B cell (primary cell): ENCODE measurements at regions not wholly inside any gene's neighbourhood (a gene's known extent, or its start where the extent isn't known, plus 50 kb on each side); places are given as distances from the start of the nearest gene placed in this dataset.

ENCODE experiments used
- ATAC-seq: fragments of 200-7000 bp; cut with Tn5 transposase; one replicate; pipeline ENCODE4 v1.10.0; 2021; ENCODE audit warnings: low read depth, mild to moderate bottlenecking, moderate number of reproducible peaks, moderate library complexity
- CTCF ChIA-PET: fragments of 350-600 bp; sonication (Branson Sonifier 250); formaldehyde crosslinking; loops from one replicate; lab custom pipeline; 2021; ENCODE audit warnings: antibody characterized with exemption, inconsistent platforms; lab: Charles Lee
- POLR2A ChIA-PET: fragments of 350-600 bp; sonication (Branson Sonifier 250); formaldehyde crosslinking; loops from one replicate; lab custom pipeline; 2021; ENCODE audit warnings: antibody characterized with exemption; lab: Charles Lee
- DNase-seq: peaks from one replicate; pipeline ENCODE4 v3.0.0; 2013
- H2AFZ ChIP-seq: 2 replicates; pipeline ENCODE4 v1.6.1; 2012; ENCODE audit warnings: mild to moderate bottlenecking, low read depth, low read length; ENCODE audit not compliant: insufficient read depth, poor library complexity, severe bottlenecking
- H3K27ac ChIP-seq, 2 donors: 1 replicate in 1 of 2; 2 replicates in 1 of 2; pipeline ENCODE4 v1.5.1; 2012 to 2013; ENCODE audit warnings: low read length in 2 of 2, mild to moderate bottlenecking in 2 of 2, moderate library complexity in 1 of 2
- H3K27me3 ChIP-seq, 4 experiments: fragments of 200-600 bp in 1 of 4; sonication (generic) in 1 of 4; replicated peaks in 1 of 4; 1 replicate in 2 of 4; 2 replicates in 2 of 4; pipeline versions ENCODE4 v1.6.1 to v1.7.0; 2013 to 2016; ENCODE audit warnings: low read length in 3 of 4, mild to moderate bottlenecking in 2 of 4, mixed read lengths in 1 of 4, moderate library complexity in 1 of 4; ENCODE audit not compliant: insufficient read depth in 4 of 4, control insufficient read depth in 3 of 4; ENCODE audit errors: control extremely low read depth in 1 of 4
- H3K36me3 ChIP-seq, 2 experiments: replicated peaks in 1 of 2; 1 replicate in 1 of 2; 2 replicates in 1 of 2; pipeline versions ENCODE4 v1.6.1 to v1.7.1; 2013; ENCODE audit warnings: low read length in 1 of 2; ENCODE audit not compliant: insufficient read depth in 2 of 2, control insufficient read depth in 1 of 2; ENCODE audit errors: control extremely low read depth in 1 of 2, extremely low read depth in 1 of 2
- H3K4me1 ChIP-seq, 2 donors: fragments of 200-600 bp in 1 of 2; sonication (generic) in 1 of 2; 1 replicate in 1 of 2; 2 replicates in 1 of 2; pipeline versions ENCODE4 v1.5.1 to v1.6.1; 2013 to 2017; ENCODE audit warnings: low read length in 2 of 2; ENCODE audit not compliant: control insufficient read depth in 2 of 2, insufficient read depth in 2 of 2
- H3K4me2 ChIP-seq: replicated peaks from 2 replicates; pipeline ENCODE3; 2012; ENCODE audit warnings: mild to moderate bottlenecking, low read depth, low read length; ENCODE audit not compliant: poor library complexity, severe bottlenecking
- H3K4me3 ChIP-seq, 5 experiments: fragments of 200-600 bp in 1 of 5; sonication (generic) in 1 of 5; 1 replicate in 3 of 5; 2 replicates in 2 of 5; pipeline versions ENCODE4 v1.5.1 to v1.7.0; 2011 to 2016; ENCODE audit warnings: low read length in 4 of 5, mild to moderate bottlenecking in 4 of 5, low read depth in 2 of 5, control low read depth in 1 of 5, moderate library complexity in 1 of 5; ENCODE audit not compliant: insufficient read depth in 1 of 5; ENCODE audit errors: control extremely low read depth in 1 of 5, extremely low read depth in 1 of 5
- H3K79me2 ChIP-seq: fragments of 200-600 bp; sonication (generic); one replicate; pipeline ENCODE4 v1.6.0; 2016; ENCODE audit warnings: low read length; ENCODE audit not compliant: control insufficient read depth, insufficient read depth
- H3K9ac ChIP-seq: fragments of 200-600 bp; sonication (generic); 2 replicates; pipeline ENCODE4 v1.6.1; 2017; ENCODE audit warnings: mild to moderate bottlenecking, low read length, moderate library complexity
- H3K9me3 ChIP-seq, 3 donors: one replicate each; pipeline versions ENCODE4 v1.6.1 to v1.7.1; 2013; ENCODE audit warnings: low read length in 2 of 3; ENCODE audit not compliant: control insufficient read depth in 2 of 3, insufficient read depth in 1 of 3; ENCODE audit errors: control extremely low read depth in 1 of 3
- H4K20me1 ChIP-seq: 2 replicates; pipeline ENCODE4 v1.6.0; 2012; ENCODE audit warnings: mild to moderate bottlenecking, low read length; ENCODE audit not compliant: insufficient read depth, control insufficient read depth, poor library complexity, severe bottlenecking
- H3K27ac Mint-ChIP-seq: one replicate; pipeline ENCODE4 v1.8.0; 2021; ENCODE audit warnings: mixed read lengths
- H3K27me3 Mint-ChIP-seq: one replicate; pipeline ENCODE4 v1.8.0; 2021; ENCODE audit warnings: mixed read lengths
- H3K4me1 Mint-ChIP-seq: one replicate; pipeline ENCODE4 v1.8.0; 2021; ENCODE audit warnings: mixed read lengths
- H3K4me3 Mint-ChIP-seq: one replicate; pipeline ENCODE4 v1.8.0; 2021; ENCODE audit warnings: mixed read lengths
- H3K9me3 Mint-ChIP-seq: one replicate; pipeline ENCODE4 v1.8.0; 2022; ENCODE audit warnings: mixed read lengths; ENCODE audit not compliant: insufficient read depth
- CTCF ChIP-seq: fragments of 200-600 bp; IDR thresholded peaks from one replicate; pipeline ENCODE4 v1.8.0; 2022; ENCODE audit warnings: antibody characterized with exemption, mild to moderate bottlenecking
- EZH2 ChIP-seq: IDR thresholded peaks from 2 replicates; pipeline ENCODE4 v1.6.1; 2012; ENCODE audit warnings: borderline replicate concordance, low read depth, mild to moderate bottlenecking, moderate library complexity, low read length; ENCODE audit not compliant: insufficient read depth, poor library complexity, severe bottlenecking
- WGBS: methylation state at CpG from one replicate; pipeline ENCODE4 v1.1.5; 2013; ENCODE audit warnings: missing lambda C conversion rate; ENCODE audit not compliant: insufficient coverage; 5-methylcytosine and 5-hydroxymethylcytosine counted together
- intact Hi-C: fragments of 100-400 bp; cut with micrococcal nuclease; formaldehyde crosslinking; loops from one replicate; pipeline ENCODE4 v1.10.0; 2022

- Histone ChIP-seq H3K9me3 (no peaks in the 10 kb centered on the region), H3K79me2 (no peaks in the 10 kb centered on the region), H4K20me1 (no peaks in the 10 kb centered on the region), H3K9ac (no peak overlapping the region), H3K4me1 (no peaks in the 10 kb centered on the region), H2AFZ (no peak overlapping the region), H3K4me3 (no peak overlapping the region), H3K4me2 (no peak overlapping the region), H3K27ac (no peak overlapping the region), H3K36me3 (no peaks in the 10 kb centered on the region), H3K27me3 (no peaks in the 10 kb centered on the region)
- H3K9me3 Mint-ChIP-seq, result no peaks in the 10 kb centered on the region
- no peak for DNase-seq
- ChIA-PET CTCF (no interaction called here), POLR2A (no interaction called here)
- no peak for TF ChIP-seq CTCF
- no peak for TF ChIP-seq EZH2
- ATAC-seq, result no peak
- intact Hi-C loops, result no loop called here
- no peak overlapping the region for H3K27ac Mint-ChIP-seq
- H3K27me3 Mint-ChIP-seq, result no peaks in the 10 kb centered on the region
- H3K4me1 Mint-ChIP-seq, result no peaks in the 10 kb centered on the region
- no CpG with 5 or more reads among the region's 1 CpG for WGBS
- H3K4me3 Mint-ChIP-seq, result no peak overlapping the region
Measured at GRCh38 chr2:22822835-22823234, 562.1 kb upstream of the KLHL29 start.

- CTCF ChIA-PET, result no interaction called here
- Histone ChIP-seq H3K4me3 (no peak overlapping the region), H2AFZ (no peak overlapping the region), H3K27ac (no peak overlapping the region), H4K20me1 (no peaks in the 10 kb centered on the region), H3K36me3 (no peaks in the 10 kb centered on the region), H3K4me1 (no peaks in the 10 kb centered on the region), H3K79me2 (no peaks in the 10 kb centered on the region), H3K27me3 (no peaks in the 10 kb centered on the region), H3K4me2 (no peak overlapping the region), H3K9me3 (no peaks in the 10 kb centered on the region), H3K9ac (no peak overlapping the region)
- H3K9me3 Mint-ChIP-seq, result no peaks in the 10 kb centered on the region
- no peak overlapping the region for H3K27ac Mint-ChIP-seq
- DNase-seq, result no peak
- no peak for TF ChIP-seq CTCF
- TF ChIP-seq EZH2, result no peak
- POLR2A ChIA-PET, result no interaction called here
- ATAC-seq, result no peak
- intact Hi-C loops, result no loop called here
- H3K4me3 Mint-ChIP-seq, result no peak overlapping the region
- 100% methylated on average over 1 of the region's 4 CpGs for WGBS
- H3K4me1 Mint-ChIP-seq, result no peaks in the 10 kb centered on the region
- H3K27me3 Mint-ChIP-seq, result no peaks in the 10 kb centered on the region
Measured at GRCh38 chr2:22824618-22825017, 560.4 kb upstream of the KLHL29 start.
